ENCODE measurements at regions not wholly inside any gene's neighbourhood (a gene's known extent, or its start where the extent isn't known, plus 50 kb on each side); places are given as distances from the start of the nearest gene placed in this dataset.

- DNase-seq (ENCODE audit: low spot score) (no peak), ATAC-seq (no peak)
- H3K9me3 Mint-ChIP-seq = no peaks in the 10 kb centered on the region
- no peak overlapping the region for H3K4me3 Mint-ChIP-seq
- H3K27ac Mint-ChIP-seq = no peak overlapping the region
- H3K36me3 Mint-ChIP-seq = no peaks in the 10 kb centered on the region
- H3K27me3 Mint-ChIP-seq = peaks cover 7 to 18% of the 10 kb centered on the region in 2 donors
- H3K4me1 Mint-ChIP-seq (ENCODE audit: low read depth in 2 of 2) = no peaks in the 10 kb centered on the region
Measured at GRCh38 chr16:56109205-56109604, 82.1 kb upstream of the GNAO1 start.

DNA sequence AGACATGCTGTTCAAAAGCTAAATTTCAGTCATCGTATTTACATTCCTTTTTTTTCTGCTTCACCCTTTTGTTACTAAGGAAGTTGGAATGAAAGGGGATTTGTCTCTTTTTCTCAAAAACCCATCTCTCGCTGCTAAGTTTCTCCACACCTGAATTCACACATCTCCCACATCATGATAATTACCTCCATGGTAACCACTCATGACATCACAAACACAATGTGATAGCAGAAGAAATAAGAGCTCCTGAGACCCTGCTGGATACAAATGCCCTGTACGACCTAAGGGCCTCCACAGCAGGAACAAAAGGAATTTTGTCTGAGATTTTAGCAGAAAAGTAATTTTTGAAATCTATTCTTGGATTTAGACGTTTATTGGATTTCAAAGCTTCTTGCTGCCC, 82.6 kb upstream of the GNAO1 start:
- no peak overlapping the region for H3K27ac Mint-ChIP-seq
- DNase-seq (ENCODE audit: low spot score) = no peak
- H3K27me3 Mint-ChIP-seq = peaks cover 7 to 18% of the 10 kb centered on the region in 2 donors
- H3K4me3 Mint-ChIP-seq = no peak overlapping the region
- no peak for ATAC-seq
- H3K9me3 Mint-ChIP-seq = no peaks in the 10 kb centered on the region
- no peaks in the 10 kb centered on the region for H3K36me3 Mint-ChIP-seq
- H3K4me1 Mint-ChIP-seq (ENCODE audit: low read depth in 2 of 2) = no peaks in the 10 kb centered on the region

DNA sequence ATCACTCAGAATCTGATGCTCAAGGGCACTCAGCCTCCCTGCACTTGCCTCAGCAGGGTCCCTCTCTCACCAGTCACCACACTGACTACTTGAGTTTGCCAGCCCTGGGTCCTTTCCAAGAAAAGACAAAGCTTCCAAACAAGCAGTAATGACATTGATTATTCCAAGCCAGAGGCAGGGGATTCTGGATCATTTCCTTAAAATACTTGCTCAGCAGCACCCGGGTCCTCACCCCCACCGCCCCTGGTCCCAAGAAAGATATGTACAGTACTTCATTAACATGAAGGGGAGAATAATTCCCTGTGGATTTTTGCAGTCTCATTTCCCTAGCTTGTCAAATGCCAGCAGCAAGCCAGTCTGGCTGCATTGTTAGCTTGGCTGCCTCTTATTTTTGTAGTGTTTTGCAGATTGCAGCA, 83.2 kb upstream of the GNAO1 start:
- Mint-ChIP-seq H3K4me3 (no peak overlapping the region), H3K4me1 (ENCODE audit: low read depth in 2 of 2) (no peaks in the 10 kb centered on the region), H3K27me3 (peaks cover 7 to 18% of the 10 kb centered on the region in 2 donors), H3K36me3 (no peaks in the 10 kb centered on the region), H3K9me3 (no peaks in the 10 kb centered on the region), H3K27ac (no peak overlapping the region)
- DNase-seq (ENCODE audit: low spot score) = no peak
- no peak for ATAC-seq

GRCh38 chr16:56106527-56106926, 84.8 kb upstream of the GNAO1 start:
- ATAC-seq (no peak), DNase-seq (ENCODE audit: low spot score) (no peak)
- no peaks in the 10 kb centered on the region for H3K36me3 Mint-ChIP-seq
- H3K4me3 Mint-ChIP-seq = no peak overlapping the region
- H3K27ac Mint-ChIP-seq = no peak overlapping the region
- no peaks in the 10 kb centered on the region for H3K4me1 Mint-ChIP-seq (ENCODE audit: low read depth in 2 of 2)
- peaks cover 7 to 18% of the 10 kb centered on the region in 2 donors for H3K27me3 Mint-ChIP-seq
- no peaks in the 10 kb centered on the region for H3K9me3 Mint-ChIP-seq

GRCh38 chr16:56102906-56103305, 88.4 kb upstream of the GNAO1 start:
- no peak for ATAC-seq
- Mint-ChIP-seq H3K27me3 (peaks cover 19 to 40% of the 10 kb centered on the region in 2 donors), H3K4me3 (no peak overlapping the region), H3K27ac (no peak overlapping the region), H3K9me3 (no peaks in the 10 kb centered on the region), H3K36me3 (no peaks in the 10 kb centered on the region), H3K4me1 (ENCODE audit: low read depth in 2 of 2) (no peaks in the 10 kb centered on the region)
- no peak for DNase-seq (ENCODE audit: low spot score)

- no peak overlapping the region for H3K27ac Mint-ChIP-seq
- no peaks in the 10 kb centered on the region for H3K36me3 Mint-ChIP-seq
- no peak for DNase-seq (ENCODE audit: low spot score)
- H3K9me3 Mint-ChIP-seq = no peaks in the 10 kb centered on the region
- no peak for ATAC-seq
- H3K4me3 Mint-ChIP-seq = no peak overlapping the region
- peaks cover 21 to 45% of the 10 kb centered on the region in 2 donors for H3K27me3 Mint-ChIP-seq
- H3K4me1 Mint-ChIP-seq (ENCODE audit: low read depth in 2 of 2) = no peaks in the 10 kb centered on the region
Measured at GRCh38 chr16:56102183-56102686, 89.1 kb upstream of the GNAO1 start.

DNA sequence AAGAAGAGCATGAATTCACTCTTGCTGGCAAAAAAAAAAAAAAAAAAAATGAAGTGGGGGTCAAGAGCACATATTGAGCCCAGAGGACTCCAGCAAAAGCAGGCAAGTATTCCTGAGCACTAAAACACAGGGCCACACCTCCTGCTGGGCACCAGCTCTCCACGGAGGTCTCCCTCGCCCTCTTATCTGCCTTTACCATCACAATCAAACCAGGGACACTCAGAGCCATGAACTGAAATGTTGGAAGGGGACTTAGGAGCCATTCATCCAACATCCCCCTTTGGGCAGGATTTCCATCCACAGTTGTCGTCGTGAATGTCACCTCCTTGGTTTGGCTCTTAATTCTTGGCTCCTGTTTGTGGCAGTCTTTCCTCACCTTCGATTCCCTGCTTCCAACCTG, 89.8 kb upstream of the GNAO1 start:
- Mint-ChIP-seq H3K36me3 (no peaks in the 10 kb centered on the region), H3K4me3 (no peak overlapping the region), H3K27ac (no peak overlapping the region), H3K27me3 (peaks cover 21 to 45% of the 10 kb centered on the region in 2 donors), H3K4me1 (ENCODE audit: low read depth in 2 of 2) (no peaks in the 10 kb centered on the region), H3K9me3 (no peaks in the 10 kb centered on the region)
- no peak for DNase-seq (ENCODE audit: low spot score)
- ATAC-seq = no peak

- no peaks in the 10 kb centered on the region for H3K4me1 Mint-ChIP-seq (ENCODE audit: low read depth in 2 of 2)
- H3K36me3 Mint-ChIP-seq = no peaks in the 10 kb centered on the region
- no peak overlapping the region for H3K27ac Mint-ChIP-seq
- DNase-seq (ENCODE audit: low spot score) (no peak), ATAC-seq (no peak)
- no peaks in the 10 kb centered on the region for H3K9me3 Mint-ChIP-seq
- peaks cover 19 to 40% of the 10 kb centered on the region in 2 donors for H3K27me3 Mint-ChIP-seq
- no peak overlapping the region for H3K4me3 Mint-ChIP-seq
Measured at GRCh38 chr16:56097306-56097705, 94.0 kb upstream of the GNAO1 start.

GRCh38 chr16:56094231-56094630, 97.1 kb upstream of the GNAO1 start:
- Mint-ChIP-seq H3K27me3 (peaks cover 13 to 27% of the 10 kb centered on the region in 2 donors), H3K27ac (no peak overlapping the region), H3K4me3 (no peak overlapping the region), H3K36me3 (no peaks in the 10 kb centered on the region), H3K9me3 (no peaks in the 10 kb centered on the region), H3K4me1 (ENCODE audit: low read depth in 2 of 2) (no peaks in the 10 kb centered on the region)
- DNase-seq (ENCODE audit: low spot score) (no peak), ATAC-seq (no peak)

GRCh38 chr16:56093055-56093454, 98.2 kb upstream of the GNAO1 start:
- Mint-ChIP-seq H3K27me3 (peaks cover 12 to 22% of the 10 kb centered on the region in 2 donors), H3K36me3 (no peaks in the 10 kb centered on the region), H3K9me3 (no peaks in the 10 kb centered on the region), H3K27ac (no peak overlapping the region), H3K4me1 (ENCODE audit: low read depth in 2 of 2) (no peaks in the 10 kb centered on the region), H3K4me3 (no peak overlapping the region)
- ATAC-seq (no peak), DNase-seq (ENCODE audit: low spot score) (no peak)

- Mint-ChIP-seq H3K27me3 (peaks cover 14 to 32% of the 10 kb centered on the region in 2 donors), H3K9me3 (no peaks in the 10 kb centered on the region), H3K4me1 (ENCODE audit: low read depth in 2 of 2) (no peaks in the 10 kb centered on the region), H3K27ac (no peak overlapping the region), H3K36me3 (no peaks in the 10 kb centered on the region), H3K4me3 (no peak overlapping the region)
- ATAC-seq = no peak
- no peak for DNase-seq (ENCODE audit: low spot score)
Measured at GRCh38 chr16:56090076-56090475, 101.2 kb upstream of the GNAO1 start.

DNA sequence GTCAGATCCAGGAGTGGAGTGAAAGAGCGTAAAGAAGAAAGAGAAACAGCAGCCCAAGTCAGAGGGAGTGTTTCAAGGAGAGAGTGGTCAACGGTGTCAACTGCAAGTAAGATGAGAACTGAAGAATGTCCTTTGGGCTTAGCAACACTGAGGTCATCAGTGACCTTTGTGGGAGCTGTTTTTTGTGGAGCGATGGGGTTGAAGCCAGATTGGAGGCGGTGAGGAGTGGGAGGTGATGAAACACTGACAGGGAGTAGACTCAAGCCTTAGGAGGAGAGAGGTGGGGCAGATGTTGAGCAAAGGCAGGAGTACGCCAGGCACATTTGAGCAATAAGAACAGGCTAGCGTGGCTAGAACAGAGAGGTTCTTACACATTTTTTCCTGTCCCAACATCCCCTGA, 103.7 kb upstream of the GNAO1 start:
- Mint-ChIP-seq H3K27me3 (peaks cover 20 to 43% of the 10 kb centered on the region in 2 donors), H3K36me3 (no peaks in the 10 kb centered on the region), H3K9me3 (no peaks in the 10 kb centered on the region), H3K4me3 (no peak overlapping the region), H3K27ac (no peak overlapping the region), H3K4me1 (ENCODE audit: low read depth in 2 of 2) (no peaks in the 10 kb centered on the region)
- ATAC-seq (no peak), DNase-seq (ENCODE audit: low spot score) (no peak)

- Mint-ChIP-seq H3K4me3 (no peak overlapping the region), H3K36me3 (no peaks in the 10 kb centered on the region), H3K27me3 (peaks cover 7 to 30% of the 10 kb centered on the region in 2 donors), H3K27ac (no peak overlapping the region), H3K4me1 (ENCODE audit: low read depth in 2 of 2) (no peaks in the 10 kb centered on the region), H3K9me3 (no peaks in the 10 kb centered on the region)
- no peak for DNase-seq (ENCODE audit: low spot score)
- no peak for ATAC-seq
Measured at GRCh38 chr16:56081371-56081770, 109.9 kb upstream of the GNAO1 start.

DNA sequence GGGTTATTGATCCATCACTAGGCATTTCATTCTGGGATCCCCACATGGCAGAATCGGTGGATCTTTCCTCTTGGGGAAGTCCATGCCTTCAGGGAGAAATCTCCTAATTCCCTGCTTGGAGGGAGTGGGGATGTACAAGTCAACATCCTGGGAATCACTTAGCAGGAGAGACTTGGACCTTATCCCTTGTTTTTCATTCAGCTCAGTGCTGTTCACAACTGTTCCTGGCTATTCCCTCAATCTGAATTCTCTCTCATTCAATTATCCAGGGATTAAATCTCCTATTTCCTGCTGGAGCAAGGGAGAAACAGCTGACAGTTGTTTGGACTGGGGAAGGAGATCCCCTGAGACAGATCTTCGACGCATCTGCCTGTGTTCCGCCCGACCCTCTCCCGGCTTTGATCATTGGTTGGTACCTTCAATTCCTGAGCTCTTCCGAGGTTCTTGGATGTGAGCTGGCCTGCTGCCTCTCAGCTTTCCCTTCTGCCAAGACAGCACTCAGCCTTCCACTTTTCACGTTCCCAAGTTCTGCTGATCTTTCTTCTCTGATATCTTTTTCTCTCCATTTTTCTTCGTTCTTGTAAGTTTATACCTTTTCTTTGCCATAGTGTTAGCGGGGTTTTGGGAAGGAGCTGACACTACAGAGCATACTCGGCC, 115.4 kb upstream of the GNAO1 start:
- Mint-ChIP-seq H3K4me1 (ENCODE audit: low read depth in 2 of 2) (no peaks in the 10 kb centered on the region), H3K9me3 (no peaks in the 10 kb centered on the region), H3K27me3 (peaks cover 21 to 36% of the 10 kb centered on the region in 2 donors), H3K4me3 (no peak overlapping the region), H3K27ac (no peak overlapping the region), H3K36me3 (no peaks in the 10 kb centered on the region)
- no peak for DNase-seq (ENCODE audit: low spot score)
- no peak for ATAC-seq

GRCh38 chr16:56073508-56073907, 117.8 kb upstream of the GNAO1 start:
- DNase-seq (ENCODE audit: low spot score) (no peak), ATAC-seq (no peak)
- Mint-ChIP-seq H3K4me3 (no peak overlapping the region), H3K27me3 (peaks cover 21 to 30% of the 10 kb centered on the region in 2 donors), H3K4me1 (ENCODE audit: low read depth in 2 of 2) (no peaks in the 10 kb centered on the region), H3K9me3 (no peaks in the 10 kb centered on the region), H3K36me3 (no peaks in the 10 kb centered on the region), H3K27ac (no peak overlapping the region)

Measured in natural killer cell treated with Interleukin-12 subunit alpha and Interleukin-12 subunit beta and Interleukin-15 and Interleukin-18, amount 100 ng/mL, for 72 hours (primary cell).